Calu3 (cell line): ENCODE measurements at regions not wholly inside any gene's neighbourhood (a gene's known extent, or its start where the extent isn't known, plus 50 kb on each side); places are given as distances from the start of the nearest gene placed in this dataset.

ENCODE experiments used
- BruUV-seq: library from RNA; stranded (reverse); fragments of 400-500 nt; replicated peaks from 2 replicates; lab custom pipeline; 2021; lab: Mats Ljungman, UMichigan
- CTCF ChIA-PET: fragments of 300-600 bp; sonication (Branson Sonifier 250); formaldehyde crosslinking; loops from one replicate; lab custom pipeline; 2022; ENCODE audit warnings: antibody characterized with exemption; lab: Charles Lee
- DNase-seq: peaks from one replicate; pipeline ENCODE4 v3.0.0; 2022
- H3K27ac Mint-ChIP-seq: one replicate; pipeline ENCODE4 v1.8.0; 2022; ENCODE audit warnings: mixed read lengths; ENCODE audit not compliant: unreplicated experiment
- H3K27me3 Mint-ChIP-seq: one replicate; pipeline ENCODE4 v1.8.0; 2022; ENCODE audit warnings: mixed read lengths; ENCODE audit not compliant: unreplicated experiment
- H3K36me3 Mint-ChIP-seq: one replicate; pipeline ENCODE4 v1.8.0; 2022; ENCODE audit warnings: mild to moderate bottlenecking, moderate library complexity, mixed read lengths; ENCODE audit not compliant: insufficient read depth, unreplicated experiment
- H3K4me1 Mint-ChIP-seq: one replicate; pipeline ENCODE4 v1.8.0; 2022; ENCODE audit warnings: mild to moderate bottlenecking, low read depth, mixed read lengths; ENCODE audit not compliant: unreplicated experiment
- H3K4me3 Mint-ChIP-seq: one replicate; pipeline ENCODE4 v1.8.0; 2022; ENCODE audit warnings: mild to moderate bottlenecking, low read depth, moderate library complexity, mixed read lengths; ENCODE audit not compliant: unreplicated experiment
- H3K9me3 Mint-ChIP-seq: one replicate; pipeline ENCODE4 v1.8.0; 2022; ENCODE audit warnings: low read depth, mixed read lengths; ENCODE audit not compliant: unreplicated experiment
- intact Hi-C: fragments of 100-400 bp; cut with micrococcal nuclease; formaldehyde crosslinking; loops from one replicate; pipeline ENCODE4 v1.10.0; 2022; ENCODE audit not compliant: unreplicated experiment
- TF ChIP-seq, protein P1 (sequence below): fragments of 200-600 bp; IDR thresholded peaks from one replicate; pipeline ENCODE4 v1.8.0; 2022; ENCODE audit warnings: antibody characterized with exemption; ENCODE audit not compliant: unreplicated experiment

DNA sequence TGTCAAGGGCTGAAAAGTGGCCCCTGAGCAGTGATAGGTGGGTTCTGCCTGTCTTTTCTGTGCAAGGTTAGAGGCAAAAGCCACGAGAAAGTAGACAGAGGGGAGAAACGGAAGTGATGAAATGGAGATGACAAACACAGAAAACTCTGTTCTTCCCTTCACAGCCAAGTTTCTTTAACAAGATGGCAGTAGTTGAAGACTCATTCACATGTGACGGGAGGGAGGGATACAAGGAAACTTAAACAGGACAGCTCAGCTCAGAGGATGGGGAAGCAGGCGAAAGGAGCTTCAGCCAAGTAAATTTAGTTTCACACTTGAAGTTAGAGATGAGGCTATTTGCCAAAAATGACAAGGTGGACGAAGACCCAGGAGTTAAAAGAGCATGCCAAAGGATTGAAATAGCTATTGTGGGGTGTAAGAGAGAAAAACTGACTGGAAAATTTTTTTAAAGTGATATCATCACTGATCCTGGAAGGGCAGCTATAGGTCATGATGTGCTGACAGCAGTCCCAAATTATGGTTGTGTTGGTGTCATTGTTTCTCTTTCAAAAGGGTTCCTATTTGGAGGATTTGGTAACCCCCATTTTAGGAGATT, 347.9 kb downstream of the EFNB2 start:
- Mint-ChIP-seq H3K4me3 (no peak overlapping the region), H3K9me3 (peaks cover 7% of the 10 kb centered on the region), H3K4me1 (peaks cover 6% of the 10 kb centered on the region), H3K27me3 (no peaks in the 10 kb centered on the region), H3K36me3 (no peaks in the 10 kb centered on the region), H3K27ac (no peak overlapping the region)
- DNase-seq: no peak
- intact Hi-C loops: no loop called here
- BruUV-seq: no TSS peak
- CTCF ChIA-PET: no interaction called here
- TF ChIP-seq, protein P1, sequence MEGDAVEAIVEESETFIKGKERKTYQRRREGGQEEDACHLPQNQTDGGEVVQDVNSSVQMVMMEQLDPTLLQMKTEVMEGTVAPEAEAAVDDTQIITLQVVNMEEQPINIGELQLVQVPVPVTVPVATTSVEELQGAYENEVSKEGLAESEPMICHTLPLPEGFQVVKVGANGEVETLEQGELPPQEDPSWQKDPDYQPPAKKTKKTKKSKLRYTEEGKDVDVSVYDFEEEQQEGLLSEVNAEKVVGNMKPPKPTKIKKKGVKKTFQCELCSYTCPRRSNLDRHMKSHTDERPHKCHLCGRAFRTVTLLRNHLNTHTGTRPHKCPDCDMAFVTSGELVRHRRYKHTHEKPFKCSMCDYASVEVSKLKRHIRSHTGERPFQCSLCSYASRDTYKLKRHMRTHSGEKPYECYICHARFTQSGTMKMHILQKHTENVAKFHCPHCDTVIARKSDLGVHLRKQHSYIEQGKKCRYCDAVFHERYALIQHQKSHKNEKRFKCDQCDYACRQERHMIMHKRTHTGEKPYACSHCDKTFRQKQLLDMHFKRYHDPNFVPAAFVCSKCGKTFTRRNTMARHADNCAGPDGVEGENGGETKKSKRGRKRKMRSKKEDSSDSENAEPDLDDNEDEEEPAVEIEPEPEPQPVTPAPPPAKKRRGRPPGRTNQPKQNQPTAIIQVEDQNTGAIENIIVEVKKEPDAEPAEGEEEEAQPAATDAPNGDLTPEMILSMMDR: no peak

DNA sequence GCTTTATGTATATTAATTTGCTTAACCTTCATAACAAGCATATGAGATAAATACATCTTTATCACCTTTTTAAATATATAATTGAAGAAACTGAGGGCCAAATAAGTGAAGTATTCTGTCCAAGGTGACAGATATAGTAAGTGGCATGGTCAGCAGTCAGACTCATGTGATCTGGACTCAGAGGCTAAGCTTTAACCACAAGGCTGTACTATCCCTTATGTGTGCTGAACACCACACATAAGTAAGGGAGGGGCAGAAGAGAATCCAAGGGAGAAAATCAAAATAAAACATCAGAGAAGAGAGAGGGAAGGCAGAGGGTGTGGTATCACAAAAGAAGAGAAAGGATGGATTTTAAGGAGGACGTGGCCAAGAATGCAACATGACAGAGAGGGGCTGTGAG, 348.4 kb downstream of the EFNB2 start:
- Mint-ChIP-seq H3K27me3 (no peaks in the 10 kb centered on the region), H3K36me3 (no peaks in the 10 kb centered on the region), H3K4me1 (peaks cover 11% of the 10 kb centered on the region), H3K9me3 (peaks cover 7% of the 10 kb centered on the region), H3K27ac (no peak overlapping the region), H3K4me3 (no peak overlapping the region)
- BruUV-seq: no TSS peak
- intact Hi-C loops: no loop called here
- DNase-seq: no peak
- CTCF ChIA-PET: no interaction called here
- TF ChIP-seq, protein P1: no peak

DNA sequence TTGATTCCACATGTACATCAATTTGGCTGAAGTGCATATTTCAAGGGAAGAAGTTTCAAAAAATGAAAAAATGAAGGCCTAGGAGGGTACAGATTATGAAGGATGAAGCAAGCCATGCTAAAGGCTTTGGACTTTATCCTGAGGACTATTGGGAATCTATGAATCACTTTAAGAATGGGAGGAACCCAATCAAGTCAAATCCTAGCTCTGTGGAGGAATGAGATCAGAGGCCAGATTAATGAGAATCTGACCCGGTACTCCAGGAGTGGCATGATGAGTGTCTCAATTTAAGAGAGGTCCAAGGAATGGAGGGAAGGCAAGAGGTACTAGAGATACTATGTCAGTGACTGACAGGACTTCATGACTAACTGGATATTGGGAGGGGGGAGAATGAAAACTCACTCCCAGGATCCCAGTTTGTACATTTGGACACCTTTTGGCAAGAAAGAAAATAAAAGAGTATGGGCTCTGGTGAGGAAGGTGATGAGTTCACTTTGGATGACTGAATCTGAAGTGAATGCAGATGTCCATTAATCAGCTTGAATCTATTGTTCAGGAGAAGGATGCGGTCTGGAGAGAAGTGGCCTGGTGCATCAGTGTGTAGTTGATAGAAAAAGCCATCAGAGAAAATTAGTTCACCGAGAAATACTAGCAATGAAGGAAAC, 349.0 kb downstream of the EFNB2 start:
- intact Hi-C loops: no loop called here
- CTCF ChIA-PET: no interaction called here
- Mint-ChIP-seq H3K4me3 (no peak overlapping the region), H3K27me3 (no peaks in the 10 kb centered on the region), H3K9me3 (peaks cover 7% of the 10 kb centered on the region), H3K4me1 (peaks cover 12% of the 10 kb centered on the region), H3K36me3 (no peaks in the 10 kb centered on the region), H3K27ac (no peak overlapping the region)
- TF ChIP-seq, protein P1: no peak
- DNase-seq: no peak
- BruUV-seq: no TSS peak

DNA sequence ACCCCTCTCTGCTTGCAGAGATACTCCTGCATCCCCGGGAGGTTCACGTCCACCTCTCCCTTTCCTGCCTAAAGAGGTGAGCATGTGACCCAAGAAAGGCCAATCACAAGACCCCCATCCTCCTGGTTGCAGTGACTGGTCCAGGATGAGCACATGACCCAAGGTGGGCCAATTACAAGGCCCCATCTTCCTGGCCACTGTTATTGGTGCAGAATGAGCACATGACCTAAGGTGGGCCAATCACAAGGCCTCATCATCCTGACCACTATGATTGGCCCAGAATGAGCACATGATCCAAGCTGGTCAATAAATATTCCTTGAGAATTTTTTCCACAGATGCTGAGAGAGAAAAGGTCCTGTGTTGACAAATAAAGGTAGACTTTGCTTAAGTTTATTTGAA, 350.7 kb downstream of the EFNB2 start:
- CTCF ChIA-PET: no interaction called here
- Mint-ChIP-seq H3K4me1 (peaks cover 12% of the 10 kb centered on the region), H3K27me3 (no peaks in the 10 kb centered on the region), H3K9me3 (peaks cover 7% of the 10 kb centered on the region), H3K36me3 (no peaks in the 10 kb centered on the region), H3K4me3 (no peak overlapping the region), H3K27ac (no peak overlapping the region)
- no peak for DNase-seq
- TF ChIP-seq, protein P1: no peak
- intact Hi-C loops: no loop called here
- no TSS peak for BruUV-seq
